Central memory CD8-positive, alpha-beta T cell (primary cell): ENCODE measurements at regions not wholly inside any gene's neighbourhood (a gene's known extent, or its start where the extent isn't known, plus 50 kb on each side); places are given as distances from the start of the nearest gene placed in this dataset.

Experiments
- ATAC-seq: fragments of 150-1000 bp; cut with Tn5 transposase; replicated peaks from 2 replicates; pipeline ENCODE4 v1.10.0; 2022; ENCODE audit warnings: mild to moderate bottlenecking, moderate FRiP score, moderate number of reproducible peaks; ENCODE audit not compliant: poor library complexity, severe bottlenecking; ENCODE audit errors: extremely low read depth
- DNase-seq, 2 donors: peaks; one replicate each; pipeline ENCODE4 v3.0.0; 2021; ENCODE audit warnings: low spot score in 2 of 2
- H3K27ac Mint-ChIP-seq: one replicate; pipeline ENCODE4 v1.8.0; 2022; ENCODE audit warnings: low read depth, mild to moderate bottlenecking, moderate library complexity, mixed read lengths
- H3K27me3 Mint-ChIP-seq: one replicate; pipeline ENCODE4 v1.8.0; 2022; ENCODE audit warnings: mixed read lengths
- H3K36me3 Mint-ChIP-seq: one replicate; pipeline ENCODE4 v1.8.0; 2022; ENCODE audit warnings: mild to moderate bottlenecking, moderate library complexity, mixed read lengths; ENCODE audit not compliant: insufficient read depth
- H3K4me1 Mint-ChIP-seq: one replicate; pipeline ENCODE4 v1.8.0; 2022; ENCODE audit warnings: mixed read lengths
- H3K4me3 Mint-ChIP-seq: one replicate; pipeline ENCODE4 v1.8.0; 2022; ENCODE audit warnings: mild to moderate bottlenecking, moderate library complexity, mixed read lengths
- H3K9me3 Mint-ChIP-seq: one replicate; pipeline ENCODE4 v1.8.0; 2022; ENCODE audit warnings: mixed read lengths

GRCh38 chr19:28731577-28731976 is 481.4 kb downstream of the UQCRFS1 start:
- DNase-seq (no peak), ATAC-seq (no peak)
- no peaks in the 10 kb centered on the region for H3K36me3 Mint-ChIP-seq
- no peak overlapping the region for H3K4me3 Mint-ChIP-seq
- H3K4me1 Mint-ChIP-seq = peaks cover 1% of the 10 kb centered on the region
- H3K27ac Mint-ChIP-seq = no peak overlapping the region
- no peaks in the 10 kb centered on the region for H3K9me3 Mint-ChIP-seq
- H3K27me3 Mint-ChIP-seq = peaks cover 31% of the 10 kb centered on the region

GRCh38 chr19:28730791-28731512 is 482.0 kb downstream of the UQCRFS1 start:
- DNase-seq = no peak
- Mint-ChIP-seq H3K4me1 (no peaks in the 10 kb centered on the region), H3K4me3 (no peak overlapping the region), H3K9me3 (no peaks in the 10 kb centered on the region), H3K36me3 (no peaks in the 10 kb centered on the region), H3K27me3 (peaks cover 37% of the 10 kb centered on the region), H3K27ac (no peak overlapping the region)
- ATAC-seq = no peak

- no peaks in the 10 kb centered on the region for H3K36me3 Mint-ChIP-seq
- no peaks in the 10 kb centered on the region for H3K9me3 Mint-ChIP-seq
- no peaks in the 10 kb centered on the region for H3K4me1 Mint-ChIP-seq
- DNase-seq (no peak), ATAC-seq (peak; percentile 36)
- H3K4me3 Mint-ChIP-seq = no peak overlapping the region
- no peak overlapping the region for H3K27ac Mint-ChIP-seq
- peaks cover 47% of the 10 kb centered on the region for H3K27me3 Mint-ChIP-seq
Observed at GRCh38 chr19:28727480-28728159, 485.3 kb downstream of the UQCRFS1 start.

- Mint-ChIP-seq H3K27me3 (peaks cover 47% of the 10 kb centered on the region), H3K27ac (no peak overlapping the region), H3K4me1 (no peaks in the 10 kb centered on the region), H3K9me3 (no peaks in the 10 kb centered on the region), H3K4me3 (peak overlapping the region; percentile 33), H3K36me3 (no peaks in the 10 kb centered on the region)
- ATAC-seq (no peak), DNase-seq (no peak)
Observed at GRCh38 chr19:28726533-28727479, 486.1 kb downstream of the UQCRFS1 start.

GRCh38 chr19:28718909-28719308 is 494.0 kb downstream of the UQCRFS1 start:
- Mint-ChIP-seq H3K9me3 (no peaks in the 10 kb centered on the region), H3K4me3 (no peak overlapping the region), H3K27ac (no peak overlapping the region), H3K4me1 (peaks cover 10% of the 10 kb centered on the region), H3K36me3 (peaks cover 1% of the 10 kb centered on the region), H3K27me3 (no peaks in the 10 kb centered on the region)
- ATAC-seq (no peak), DNase-seq (no peak)

- no peak overlapping the region for H3K27ac Mint-ChIP-seq
- no peaks in the 10 kb centered on the region for H3K9me3 Mint-ChIP-seq
- ATAC-seq (no peak), DNase-seq (no peak)
- peaks cover 10% of the 10 kb centered on the region for H3K4me1 Mint-ChIP-seq
- no peaks in the 10 kb centered on the region for H3K27me3 Mint-ChIP-seq
- peaks cover 1% of the 10 kb centered on the region for H3K36me3 Mint-ChIP-seq
- H3K4me3 Mint-ChIP-seq = no peak overlapping the region
Observed at GRCh38 chr19:28715157-28715556, 497.8 kb downstream of the UQCRFS1 start.

- DNase-seq = no peak
- peaks cover 10% of the 10 kb centered on the region for H3K4me1 Mint-ChIP-seq
- no peak overlapping the region for H3K27ac Mint-ChIP-seq
- H3K36me3 Mint-ChIP-seq = no peaks in the 10 kb centered on the region
- H3K9me3 Mint-ChIP-seq = no peaks in the 10 kb centered on the region
- no peak for ATAC-seq
- no peaks in the 10 kb centered on the region for H3K27me3 Mint-ChIP-seq
- no peak overlapping the region for H3K4me3 Mint-ChIP-seq
Observed at GRCh38 chr19:28711411-28711810, 501.5 kb downstream of the UQCRFS1 start.

- H3K36me3 Mint-ChIP-seq = no peaks in the 10 kb centered on the region
- H3K9me3 Mint-ChIP-seq = no peaks in the 10 kb centered on the region
- H3K4me3 Mint-ChIP-seq = no peak overlapping the region
- H3K27ac Mint-ChIP-seq = no peak overlapping the region
- no peak for DNase-seq
- peak; percentile 24 for ATAC-seq
- H3K27me3 Mint-ChIP-seq = no peaks in the 10 kb centered on the region
- peaks cover 7% of the 10 kb centered on the region for H3K4me1 Mint-ChIP-seq
Observed at GRCh38 chr19:28710278-28710677, 502.7 kb downstream of the UQCRFS1 start.

- no peaks in the 10 kb centered on the region for H3K9me3 Mint-ChIP-seq
- H3K4me3 Mint-ChIP-seq = no peak overlapping the region
- DNase-seq = no peak
- no peak for ATAC-seq
- H3K27ac Mint-ChIP-seq = no peak overlapping the region
- no peaks in the 10 kb centered on the region for H3K4me1 Mint-ChIP-seq
- no peaks in the 10 kb centered on the region for H3K36me3 Mint-ChIP-seq
- H3K27me3 Mint-ChIP-seq = no peaks in the 10 kb centered on the region
Observed at GRCh38 chr19:28706693-28707092, 506.3 kb downstream of the UQCRFS1 start.

- ATAC-seq = no peak
- Mint-ChIP-seq H3K36me3 (no peaks in the 10 kb centered on the region), H3K4me1 (no peaks in the 10 kb centered on the region), H3K27ac (no peak overlapping the region), H3K9me3 (no peaks in the 10 kb centered on the region), H3K4me3 (no peak overlapping the region), H3K27me3 (no peaks in the 10 kb centered on the region)
- no peak for DNase-seq
Observed at GRCh38 chr19:28705008-28705407, 507.9 kb downstream of the UQCRFS1 start.

- no peak for ATAC-seq
- H3K4me1 Mint-ChIP-seq = no peaks in the 10 kb centered on the region
Observed at GRCh38 chr19:28703400-28703956, 509.5 kb downstream of the UQCRFS1 start.

GRCh38 chr19:28701491-28701890 is 511.5 kb downstream of the UQCRFS1 start:
- peaks cover 9% of the 10 kb centered on the region for H3K27me3 Mint-ChIP-seq
- H3K4me3 Mint-ChIP-seq = no peak overlapping the region
- no peak overlapping the region for H3K27ac Mint-ChIP-seq
- ATAC-seq (no peak), DNase-seq (no peak)
- no peaks in the 10 kb centered on the region for H3K36me3 Mint-ChIP-seq
- H3K9me3 Mint-ChIP-seq = no peaks in the 10 kb centered on the region
- H3K4me1 Mint-ChIP-seq = no peaks in the 10 kb centered on the region

More at GRCh38 chr19:28703400-28703956, 509.5 kb downstream of the UQCRFS1 start:
- DNase-seq = no peak
- H3K9me3 Mint-ChIP-seq = no peaks in the 10 kb centered on the region
- no peak overlapping the region for H3K27ac Mint-ChIP-seq
- no peaks in the 10 kb centered on the region for H3K27me3 Mint-ChIP-seq
- H3K36me3 Mint-ChIP-seq = no peaks in the 10 kb centered on the region
- no peak overlapping the region for H3K4me3 Mint-ChIP-seq
